GM12872 (cell line): ENCODE measurements at regions not wholly inside any gene's neighbourhood (a gene's known extent, or its start where the extent isn't known, plus 50 kb on each side); places are given as distances from the start of the nearest gene placed in this dataset.

Experiments
- CTCF ChIP-seq: IDR thresholded peaks from 3 replicates; pipeline ENCODE4 v1.5.1; 2011; ENCODE audit warnings: low read depth, mild to moderate bottlenecking, low read length, moderate library complexity; ENCODE audit not compliant: insufficient read depth

- TF ChIP-seq CTCF: no peak
These were observed 50.7 kb upstream of the ANO1 start for GRCh38 chr11:70027451-70027850.

GRCh38 chr11:70028147-70028855, 49.8 kb upstream of the ANO1 start:
- no peak for TF ChIP-seq CTCF
